Activated naive CD4-positive, alpha-beta T cell treated with anti-CD3 and anti-CD28 coated beads for 36 hours (primary cell): ENCODE measurements at regions not wholly inside any gene's neighbourhood (a gene's known extent, or its start where the extent isn't known, plus 50 kb on each side); places are given as distances from the start of the nearest gene placed in this dataset.

Source experiments
- CTCF ChIA-PET: fragments of 350-600 bp; sonication (Branson Sonifier 250); formaldehyde crosslinking; loops from one replicate; lab custom pipeline; 2021; ENCODE audit warnings: antibody characterized with exemption; lab: Charles Lee
- DNase-seq: peaks from one replicate; pipeline ENCODE4 v3.0.0-alpha.2; 2020
- H3K27ac Mint-ChIP-seq: one replicate; pipeline ENCODE4 v1.8.0; 2021; ENCODE audit warnings: mild to moderate bottlenecking, mixed read lengths
- H3K27me3 Mint-ChIP-seq: one replicate; pipeline ENCODE4 v1.8.0; 2021; ENCODE audit warnings: low read depth, mixed read lengths
- H3K36me3 Mint-ChIP-seq: one replicate; pipeline ENCODE4 v1.8.0; 2021; ENCODE audit warnings: low read depth, mixed read lengths
- H3K4me1 Mint-ChIP-seq: one replicate; pipeline ENCODE4 v1.8.0; 2021; ENCODE audit warnings: low read depth, mixed read lengths
- H3K4me3 Mint-ChIP-seq: one replicate; pipeline ENCODE4 v1.8.0; 2021; ENCODE audit warnings: mild to moderate bottlenecking, moderate library complexity, mixed read lengths
- H3K9me3 Mint-ChIP-seq: one replicate; pipeline ENCODE4 v1.8.0; 2021; ENCODE audit warnings: mixed read lengths
- intact Hi-C: fragments of 100-400 bp; cut with micrococcal nuclease; formaldehyde crosslinking; loops from one replicate; pipeline ENCODE4 v1.15.1; 2023

DNA sequence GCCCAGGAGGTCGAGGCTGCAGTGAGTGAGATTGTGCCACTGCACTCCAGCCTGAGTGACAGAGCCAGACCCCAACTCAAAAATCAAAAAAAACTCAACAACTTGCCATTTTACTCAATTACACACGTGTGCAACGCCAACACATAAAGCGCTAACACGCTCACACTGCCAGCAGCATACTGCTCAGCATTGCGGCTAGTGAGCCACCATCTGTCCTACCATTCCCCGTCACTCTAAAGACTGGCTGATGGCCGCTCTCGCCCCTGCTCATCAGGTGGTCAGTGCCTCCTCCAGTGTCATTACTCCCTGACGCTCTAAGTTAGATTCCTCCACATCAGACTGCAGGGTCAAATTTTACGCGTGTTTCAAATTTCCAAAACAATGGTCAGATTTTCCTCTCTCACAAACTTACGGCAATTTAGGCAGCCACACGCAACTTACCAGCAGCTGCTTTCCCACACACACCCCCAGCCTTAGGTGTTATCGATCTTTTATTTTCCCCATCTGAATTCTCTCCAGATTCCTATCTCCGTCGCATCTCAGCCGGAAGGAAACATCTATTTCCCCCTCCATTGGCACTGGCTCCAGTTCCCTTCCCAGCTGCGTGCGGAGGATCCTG lies 240.8 kb downstream of the C16orf95 start:
- no peaks in the 10 kb centered on the region for H3K27me3 Mint-ChIP-seq
- CTCF ChIA-PET, result interaction anchor here (0.7 to 0.9 kb wide), 2 partner anchors 12 to 512 kb away, joined by 3 read pairs; no protein-coding TSS in a partner anchor
- intact Hi-C loops, result no loop called here

DNA sequence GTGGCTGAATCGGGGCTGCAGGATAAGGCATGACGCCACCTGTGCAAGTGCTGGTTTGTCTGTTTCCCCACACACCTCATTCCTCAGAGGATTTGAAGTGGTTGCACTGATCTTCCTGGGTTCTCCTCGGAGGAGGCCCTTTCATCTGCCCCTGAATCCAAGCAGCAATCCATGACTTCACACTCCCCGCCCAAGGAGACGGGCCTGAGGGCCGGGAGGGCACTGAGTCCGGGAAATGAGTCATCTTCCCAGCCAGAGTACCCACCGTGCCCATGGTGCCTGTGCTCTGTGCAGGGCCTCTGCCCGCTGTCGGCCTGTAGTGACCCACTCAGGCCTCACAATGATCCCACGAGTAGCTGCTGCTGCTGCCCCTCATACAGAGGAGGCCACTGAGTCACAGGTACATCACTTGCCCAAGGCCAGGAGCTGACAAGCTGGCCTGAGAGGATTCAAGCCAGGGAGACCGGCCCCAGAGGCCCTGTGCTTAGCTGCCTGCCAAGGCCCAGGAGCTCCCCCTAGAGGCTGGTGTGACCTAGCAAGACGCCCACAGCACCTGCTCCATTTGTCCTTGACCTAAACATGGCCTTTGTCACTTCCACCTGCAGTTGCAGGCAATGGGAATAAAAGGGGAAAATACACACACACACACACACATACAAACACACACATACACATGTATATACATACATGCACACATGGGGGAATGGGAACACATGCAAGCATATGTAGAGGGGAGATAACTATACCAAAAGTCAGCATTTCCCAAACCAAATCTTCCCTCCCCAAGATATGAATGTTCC lies 240.0 kb downstream of the C16orf95 start:
- no peak overlapping the region for H3K27ac Mint-ChIP-seq
- CTCF ChIA-PET, result interaction anchor here (0.6 to 0.9 kb wide), 4 partner anchors 11 to 513 kb away, joined by 3 read pairs; no protein-coding TSS in a partner anchor
- H3K9me3 Mint-ChIP-seq, result peaks cover 24% of the 10 kb centered on the region
- H3K4me3 Mint-ChIP-seq, result no peak overlapping the region
- intact Hi-C loops, result no loop called here
- DNase-seq, result peak; percentile 59
- no peaks in the 10 kb centered on the region for H3K4me1 Mint-ChIP-seq
- no peaks in the 10 kb centered on the region for H3K36me3 Mint-ChIP-seq
- H3K27me3 Mint-ChIP-seq, result no peaks in the 10 kb centered on the region

More for the DNA sequence above, 240.8 kb downstream of the C16orf95 start:
- Mint-ChIP-seq H3K4me1 (no peaks in the 10 kb centered on the region), H3K27ac (no peak overlapping the region), H3K36me3 (no peaks in the 10 kb centered on the region), H3K4me3 (no peak overlapping the region), H3K9me3 (peaks cover 18% of the 10 kb centered on the region)
- no peak for DNase-seq

DNA sequence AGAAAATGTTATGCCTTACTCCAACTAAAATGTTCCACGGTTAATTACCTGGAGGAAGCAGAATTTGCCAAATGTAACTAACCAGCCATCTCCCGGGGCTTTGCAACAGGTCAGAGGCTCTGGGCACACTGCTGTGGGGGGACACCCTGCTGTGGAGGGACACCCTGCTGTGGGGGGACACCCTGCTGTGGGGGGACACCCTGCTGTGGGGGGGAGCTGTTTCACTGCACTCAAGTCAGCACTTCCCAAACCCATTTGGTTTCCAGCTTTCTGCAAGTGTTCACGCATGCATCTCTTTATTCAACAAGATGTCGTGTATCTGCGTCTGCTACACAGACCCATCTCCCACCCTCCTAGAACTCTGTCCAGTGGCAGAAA lies 239.5 kb downstream of the C16orf95 start:
- DNase-seq, result no peak
- peaks cover 24% of the 10 kb centered on the region for H3K9me3 Mint-ChIP-seq
- H3K4me1 Mint-ChIP-seq, result no peaks in the 10 kb centered on the region
- CTCF ChIA-PET, result interaction anchor here (1.8 kb wide), 1 partner anchor 15 kb away, joined by 8 read pairs; no protein-coding TSS in a partner anchor
- intact Hi-C loops, result no loop called here
- H3K4me3 Mint-ChIP-seq, result no peak overlapping the region
- no peaks in the 10 kb centered on the region for H3K27me3 Mint-ChIP-seq
- no peaks in the 10 kb centered on the region for H3K36me3 Mint-ChIP-seq
- no peak overlapping the region for H3K27ac Mint-ChIP-seq

DNA sequence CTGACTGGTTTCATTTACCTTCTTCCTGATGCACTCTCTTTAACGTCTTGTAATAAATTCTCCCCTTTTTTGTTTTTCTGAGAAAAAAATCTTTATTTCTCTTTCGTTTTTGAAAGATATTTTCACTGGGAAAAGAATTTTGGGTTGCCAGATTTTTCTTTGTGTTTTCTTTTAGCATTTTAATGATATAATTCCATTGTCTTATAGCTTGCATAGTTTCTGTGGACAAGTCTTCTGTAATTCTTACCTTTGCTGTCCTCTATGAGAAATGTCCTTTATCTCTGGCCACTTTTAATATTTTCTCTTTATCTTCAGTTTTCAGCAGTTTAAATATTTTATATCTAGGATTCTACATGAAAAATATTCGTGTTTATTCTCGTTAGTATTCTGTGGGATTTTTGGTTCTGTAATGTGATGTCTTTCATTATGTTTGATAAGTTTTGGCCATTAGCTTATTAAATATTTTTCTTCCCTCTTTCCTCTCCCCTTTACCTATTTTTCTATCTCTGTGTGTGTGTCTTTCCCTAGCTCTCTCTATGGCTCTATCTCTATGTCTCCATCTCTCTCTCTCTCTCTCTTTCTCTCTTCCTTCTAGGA lies 236.5 kb downstream of the C16orf95 start:
- H3K9me3 Mint-ChIP-seq, result peaks cover 28% of the 10 kb centered on the region
- H3K4me3 Mint-ChIP-seq, result no peak overlapping the region
- H3K4me1 Mint-ChIP-seq, result no peaks in the 10 kb centered on the region
- no peak for DNase-seq
- H3K27me3 Mint-ChIP-seq, result peaks cover 3% of the 10 kb centered on the region
- H3K27ac Mint-ChIP-seq, result no peak overlapping the region
- CTCF ChIA-PET, result interaction anchor here (0.6 kb wide), 1 partner anchor 320 kb away, joined by 3 read pairs; no protein-coding TSS in a partner anchor
- H3K36me3 Mint-ChIP-seq, result no peaks in the 10 kb centered on the region
- intact Hi-C loops, result no loop called here

DNA sequence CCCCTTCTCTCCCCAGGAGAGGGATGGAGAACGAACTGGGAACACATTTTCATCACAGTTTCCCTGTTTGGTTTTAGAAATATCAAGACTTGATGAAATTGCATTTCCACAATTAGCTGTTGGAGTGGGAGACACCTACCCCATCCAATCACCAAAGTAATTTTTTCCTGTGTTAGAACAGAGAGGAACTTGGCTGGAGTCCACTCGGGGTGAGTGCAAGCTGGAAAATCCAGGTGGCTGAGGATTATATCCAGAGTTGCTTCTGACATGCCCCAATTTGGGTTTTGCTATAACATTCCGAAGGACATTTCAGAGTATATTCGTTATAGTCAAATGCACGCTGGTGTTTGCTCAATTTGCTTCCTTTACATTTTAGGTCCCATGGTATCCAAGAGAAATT lies 231.8 kb downstream of the C16orf95 start:
- Mint-ChIP-seq H3K36me3 (no peaks in the 10 kb centered on the region), H3K4me3 (no peak overlapping the region), H3K27me3 (peaks cover 3% of the 10 kb centered on the region), H3K9me3 (peaks cover 18% of the 10 kb centered on the region), H3K4me1 (no peaks in the 10 kb centered on the region), H3K27ac (no peak overlapping the region)
- DNase-seq, result no peak
- intact Hi-C loops, result no loop called here
- CTCF ChIA-PET, result no interaction called here

DNA sequence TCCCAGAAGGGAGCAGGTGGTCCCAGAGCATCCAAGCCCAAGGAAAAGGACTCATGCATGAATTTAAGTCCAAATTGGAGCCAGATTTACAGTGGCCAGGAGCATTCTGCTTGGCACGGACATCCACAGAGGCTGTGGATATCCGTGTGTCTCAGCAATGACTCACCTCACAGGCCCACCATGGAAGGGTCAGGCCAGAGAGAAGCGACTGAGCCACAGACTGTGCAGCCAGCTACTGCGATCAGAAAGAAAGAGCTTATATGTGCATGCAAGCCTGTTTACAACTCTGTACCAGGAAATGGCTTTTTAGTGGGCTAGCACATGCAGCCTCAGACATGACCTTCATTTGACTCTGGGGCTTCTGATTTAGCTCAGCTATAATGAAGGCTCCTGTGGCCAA lies 231.0 kb downstream of the C16orf95 start:
- peaks cover 11% of the 10 kb centered on the region for H3K9me3 Mint-ChIP-seq
- no peak overlapping the region for H3K27ac Mint-ChIP-seq
- CTCF ChIA-PET, result no interaction called here
- H3K27me3 Mint-ChIP-seq, result peaks cover 3% of the 10 kb centered on the region
- no peak overlapping the region for H3K4me3 Mint-ChIP-seq
- DNase-seq, result no peak
- H3K36me3 Mint-ChIP-seq, result no peaks in the 10 kb centered on the region
- intact Hi-C loops, result no loop called here
- H3K4me1 Mint-ChIP-seq, result no peaks in the 10 kb centered on the region

DNA sequence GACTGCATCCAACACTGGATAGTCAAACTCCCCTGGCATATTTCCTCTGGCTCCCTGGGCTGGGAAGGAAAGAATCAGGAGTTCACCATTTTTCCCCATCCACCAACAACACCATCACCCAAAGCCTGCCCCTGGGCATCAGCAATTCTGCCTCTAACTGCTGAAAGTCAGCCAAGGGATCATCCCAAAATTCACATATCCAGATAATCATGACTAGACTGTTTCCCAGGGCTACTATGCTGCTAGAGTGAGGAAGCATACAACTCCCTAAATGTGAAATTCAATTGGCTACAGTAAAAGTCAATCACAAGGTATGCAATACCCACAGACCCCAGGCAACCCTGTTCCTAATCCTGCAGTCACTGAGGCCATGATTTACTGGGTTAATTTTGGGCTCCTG lies 230.6 kb downstream of the C16orf95 start:
- intact Hi-C loops, result no loop called here
- no peak overlapping the region for H3K27ac Mint-ChIP-seq
- H3K4me3 Mint-ChIP-seq, result no peak overlapping the region
- H3K36me3 Mint-ChIP-seq, result no peaks in the 10 kb centered on the region
- peaks cover 3% of the 10 kb centered on the region for H3K27me3 Mint-ChIP-seq
- H3K9me3 Mint-ChIP-seq, result peaks cover 9% of the 10 kb centered on the region
- no peaks in the 10 kb centered on the region for H3K4me1 Mint-ChIP-seq
- DNase-seq, result no peak
- CTCF ChIA-PET, result no interaction called here

DNA sequence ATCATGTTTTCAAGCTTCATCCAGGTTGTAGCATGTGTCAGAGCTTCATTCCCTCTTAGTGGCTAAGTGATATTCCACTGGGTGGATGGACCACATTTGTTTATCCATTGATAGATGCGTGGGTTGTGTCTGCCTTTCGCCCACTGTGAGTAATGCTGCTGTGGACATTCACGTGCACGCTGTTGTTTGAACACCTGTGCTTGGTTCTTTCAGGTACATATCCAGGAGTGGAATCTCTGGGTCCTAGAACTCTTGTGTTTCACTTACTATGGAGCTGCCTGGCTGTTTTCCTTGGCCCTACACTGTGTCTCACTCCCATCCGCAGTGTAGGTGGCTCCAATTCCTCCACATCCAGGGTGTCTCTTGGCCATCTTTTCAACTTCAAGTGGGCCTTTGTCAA lies 224.2 kb downstream of the C16orf95 start:
- no peak overlapping the region for H3K4me3 Mint-ChIP-seq
- H3K27ac Mint-ChIP-seq, result no peak overlapping the region
- no peaks in the 10 kb centered on the region for H3K27me3 Mint-ChIP-seq
- H3K4me1 Mint-ChIP-seq, result no peaks in the 10 kb centered on the region
- intact Hi-C loops, result no loop called here
- DNase-seq, result no peak
- no peaks in the 10 kb centered on the region for H3K9me3 Mint-ChIP-seq
- H3K36me3 Mint-ChIP-seq, result no peaks in the 10 kb centered on the region
- CTCF ChIA-PET, result no interaction called here

DNA sequence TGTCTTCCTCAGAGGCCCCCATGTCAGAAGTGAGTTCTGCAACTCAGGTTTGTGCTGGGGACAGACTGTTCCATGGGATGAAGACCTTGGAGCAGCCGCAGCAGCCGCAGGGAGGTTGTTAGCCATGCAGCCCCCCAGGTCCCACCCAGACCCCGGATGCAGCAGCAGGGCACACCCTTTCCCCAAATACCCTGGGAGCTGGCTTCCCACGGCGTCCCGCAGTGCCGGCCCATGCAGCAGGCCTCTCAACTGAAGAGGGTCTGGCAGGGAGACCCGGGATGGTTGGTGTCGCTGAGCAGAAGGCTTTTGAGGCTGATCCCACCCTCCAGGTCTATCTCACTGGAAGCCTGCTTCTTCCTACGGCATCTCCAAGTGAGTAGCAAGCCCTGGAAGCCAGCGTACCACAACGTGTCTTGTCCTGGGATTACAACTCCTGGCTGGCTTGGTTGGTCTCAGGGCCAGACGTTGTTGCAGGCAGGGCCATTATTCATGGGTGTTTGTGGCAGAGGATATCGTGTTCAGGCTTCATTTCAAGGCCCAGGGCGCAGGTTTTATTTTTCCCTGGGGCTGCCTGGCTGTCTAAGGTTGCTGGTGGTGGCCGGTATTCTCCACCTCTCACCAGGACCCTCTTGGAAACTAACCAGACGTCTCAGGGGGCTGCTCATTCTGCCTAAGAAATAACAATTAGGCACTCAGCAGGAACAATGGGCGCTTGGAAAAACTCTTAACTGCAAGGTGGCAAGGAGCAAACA lies 223.2 kb downstream of the C16orf95 start:
- CTCF ChIA-PET, result no interaction called here
- intact Hi-C loops, result no loop called here
- Mint-ChIP-seq H3K27me3 (no peaks in the 10 kb centered on the region), H3K36me3 (no peaks in the 10 kb centered on the region), H3K9me3 (no peaks in the 10 kb centered on the region), H3K4me1 (no peaks in the 10 kb centered on the region), H3K4me3 (no peak overlapping the region), H3K27ac (no peak overlapping the region)
- DNase-seq, result no peak

DNA sequence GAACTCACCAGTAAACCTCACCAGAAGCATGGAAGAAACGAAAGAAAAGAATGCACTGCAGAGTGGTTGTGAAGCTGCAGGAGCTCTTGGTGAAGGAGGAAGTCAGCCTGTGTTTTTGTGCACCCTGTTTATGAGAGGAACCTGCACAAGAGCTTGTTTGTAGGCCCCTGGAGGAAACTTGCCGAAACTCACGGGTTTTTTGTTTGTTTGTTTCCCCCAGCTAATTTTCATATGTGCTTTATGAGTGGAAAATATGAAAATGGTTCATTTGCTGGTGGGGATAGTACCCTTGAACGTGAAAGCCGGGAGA lies 222.7 kb downstream of the C16orf95 start:
- Mint-ChIP-seq H3K9me3 (no peaks in the 10 kb centered on the region), H3K4me1 (no peaks in the 10 kb centered on the region), H3K4me3 (no peak overlapping the region), H3K36me3 (no peaks in the 10 kb centered on the region), H3K27me3 (no peaks in the 10 kb centered on the region), H3K27ac (no peak overlapping the region)
- CTCF ChIA-PET, result no interaction called here
- intact Hi-C loops, result no loop called here
- DNase-seq, result no peak

DNA sequence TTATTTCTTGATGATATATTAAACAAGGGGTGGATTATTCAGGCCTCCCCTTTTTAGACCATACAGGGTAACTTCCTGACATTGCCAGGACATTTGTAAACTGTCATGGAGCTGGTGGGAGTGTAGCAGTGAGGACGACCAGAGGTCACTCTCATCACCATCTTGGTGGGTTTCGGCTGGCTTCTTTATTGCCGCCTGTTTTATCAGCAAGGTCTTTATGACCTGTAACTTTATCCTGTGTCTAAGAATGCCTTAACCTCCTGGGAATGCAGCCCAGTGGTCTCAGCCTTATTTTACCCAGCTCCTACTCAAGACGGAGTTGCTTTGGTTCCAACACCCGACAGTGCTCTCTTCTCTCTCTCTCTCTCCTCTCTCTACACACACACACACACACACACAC lies 221.9 kb downstream of the C16orf95 start:
- CTCF ChIA-PET, result interaction anchor here (1.1 kb wide), 1 partner anchor 150 kb away, joined by 3 read pairs; no protein-coding TSS in a partner anchor
- no peak overlapping the region for H3K4me3 Mint-ChIP-seq
- H3K4me1 Mint-ChIP-seq, result no peaks in the 10 kb centered on the region
- intact Hi-C loops, result no loop called here
- no peaks in the 10 kb centered on the region for H3K9me3 Mint-ChIP-seq
- H3K27ac Mint-ChIP-seq, result no peak overlapping the region
- H3K27me3 Mint-ChIP-seq, result no peaks in the 10 kb centered on the region
- H3K36me3 Mint-ChIP-seq, result no peaks in the 10 kb centered on the region
- DNase-seq, result no peak

DNA sequence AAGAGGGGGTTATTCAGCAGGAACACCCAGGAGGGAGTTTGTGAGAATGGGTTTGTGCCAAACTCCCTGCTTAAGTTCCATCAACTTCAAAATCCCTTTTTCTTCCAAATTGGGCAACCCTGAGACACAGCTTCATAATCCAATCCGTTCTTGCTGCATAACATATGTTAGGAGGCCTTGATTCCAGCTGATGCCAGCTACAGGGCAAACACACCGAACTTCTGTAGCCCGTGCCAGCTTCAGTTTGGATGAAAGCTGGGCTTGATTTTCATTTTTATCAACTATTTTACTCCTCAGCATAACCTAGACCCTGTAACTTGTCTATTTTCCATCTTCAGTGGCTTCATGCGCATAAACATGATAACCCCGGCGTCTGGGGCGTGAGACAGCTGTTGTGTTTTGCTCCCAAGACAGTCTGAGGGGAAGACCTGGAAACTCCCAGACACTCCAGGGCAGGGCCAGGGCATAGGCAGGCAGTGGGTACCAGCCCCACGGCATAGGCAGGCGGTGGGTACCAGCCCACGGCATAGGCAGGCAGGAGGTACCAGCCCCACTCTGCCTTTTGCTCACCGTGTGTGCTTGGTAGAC lies 220.4 kb downstream of the C16orf95 start:
- no peak for DNase-seq
- H3K4me1 Mint-ChIP-seq, result no peaks in the 10 kb centered on the region
- no peak overlapping the region for H3K27ac Mint-ChIP-seq
- no peak overlapping the region for H3K4me3 Mint-ChIP-seq
- CTCF ChIA-PET, result no interaction called here
- H3K9me3 Mint-ChIP-seq, result no peaks in the 10 kb centered on the region
- intact Hi-C loops, result no loop called here
- no peaks in the 10 kb centered on the region for H3K36me3 Mint-ChIP-seq
- H3K27me3 Mint-ChIP-seq, result no peaks in the 10 kb centered on the region
